GM12878 (cell line): ENCODE measurements at regions not wholly inside any gene's neighbourhood (a gene's known extent, or its start where the extent isn't known, plus 50 kb on each side); places are given as distances from the start of the nearest gene placed in this dataset.

Experiments used
- ATF3 ChIP-seq: IDR thresholded peaks from 2 replicates; pipeline ENCODE4 v1.6.1; 2011; ENCODE audit warnings: low read depth, mild to moderate bottlenecking, low read length, moderate library complexity, borderline replicate concordance; ENCODE audit errors: extremely low read depth
- BHLHE40 ChIP-seq, 2 experiments: fragments of 450-650 bp in 1 of 2; IDR thresholded peaks; 2 replicates each; pipeline ENCODE4 v1.6.1; 2011 to 2017; ENCODE audit warnings: low read depth in 2 of 2, borderline replicate concordance in 1 of 2, improper control_type of control experiment in 1 of 2, low read length in 1 of 2, mild to moderate bottlenecking in 1 of 2
- CBX5 ChIP-seq: sonication (generic); IDR thresholded peaks from 2 replicates; pipeline ENCODE4 v1.6.1; 2016; ENCODE audit warnings: low read depth, moderate library complexity, mild to moderate bottlenecking, inconsistent platforms
- CUX1 ChIP-seq: IDR thresholded peaks from 2 replicates; pipeline ENCODE4 v1.6.1; 2012; ENCODE audit warnings: improper control_type of control experiment, low read depth, low read length; ENCODE audit not compliant: insufficient replicate concordance
- ELK1 ChIP-seq: IDR thresholded peaks from 2 replicates; pipeline ENCODE4 v1.6.1; 2012; ENCODE audit warnings: low read depth, low read length, improper control_type of control experiment
- HDAC2 ChIP-seq: fragments of 200-600 bp; sonication (generic); IDR thresholded peaks from 2 replicates; pipeline ENCODE4 v1.6.1; 2017
- HDAC6 ChIP-seq: fragments of 200-600 bp; sonication (generic); IDR thresholded peaks from one replicate; pipeline ENCODE4 v1.8.0; 2017; ENCODE audit warnings: antibody characterized with exemption; ENCODE audit not compliant: unreplicated experiment
- SMAD1 ChIP-seq: fragments of 450-650 bp; IDR thresholded peaks from 2 replicates; pipeline ENCODE4 v1.6.1; 2018; ENCODE audit warnings: mild to moderate bottlenecking, low read depth; ENCODE audit not compliant: partially characterized antibody
- SREBF2 ChIP-seq: IDR thresholded peaks from 2 replicates; pipeline ENCODE4 v1.6.1; 2012; ENCODE audit warnings: mild to moderate bottlenecking, low read length

DNA sequence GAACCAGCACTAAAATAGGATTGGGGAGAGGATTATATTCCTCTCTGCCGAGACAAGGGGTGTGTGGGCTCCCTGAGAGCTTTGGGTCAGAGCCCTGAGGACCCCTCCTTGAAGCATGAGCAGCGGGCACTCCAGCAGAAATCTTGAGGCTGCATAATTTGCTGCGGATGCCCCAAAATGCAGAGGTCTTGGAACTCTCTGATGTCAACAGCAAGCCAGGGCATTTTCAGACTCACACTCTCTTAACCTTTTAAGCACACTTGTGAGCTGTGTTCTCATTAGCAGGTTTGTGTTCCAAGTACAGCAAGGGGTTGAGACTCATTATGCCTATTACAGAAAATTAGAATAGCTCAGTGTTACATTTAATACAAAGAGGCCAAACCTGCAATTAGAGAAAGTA lies 513.0 kb upstream of the ADAMTS16 start (continued):
- TF ChIP-seq CUX1, result no peak
- TF ChIP-seq ELK1, result no peak
- no peak for TF ChIP-seq ATF3
- TF ChIP-seq BHLHE40 (IDR thresholded peaks at IDR 0.05; ENCODE audit: borderline replicate concordance in 1 of 2, low read depth in 2 of 2, low read length in 1 of 2), result no peak
- TF ChIP-seq HDAC2, result no peak
- no peak for TF ChIP-seq CBX5
- no peak for TF ChIP-seq SMAD1
- TF ChIP-seq HDAC6, result no peak
- no peak for TF ChIP-seq SREBF2
